NCI-H1694 treated with DMSO at 0.1 percent for 48 hours (cell line): ENCODE measurements at regions not wholly inside any gene's neighbourhood (a gene's known extent, or its start where the extent isn't known, plus 50 kb on each side); places are given as distances from the start of the nearest gene placed in this dataset.
A peak's percentile ranks its signal among the peaks of the same experiment; 100 is the strongest.

ENCODE experiments used
- DNase-seq: peaks from one replicate; lab custom pipeline; 2025; lab: John Stamatoyannopoulos, UW

GRCh38 chr1:82266351-82266750 is 465.6 kb downstream of the ADGRL2 start:
- DNase-seq: no peak

GRCh38 chr1:82265436-82265835 is 464.7 kb downstream of the ADGRL2 start:
- no peak for DNase-seq

- no peak for DNase-seq
Measured at GRCh38 chr1:82264802-82265201, 464.1 kb downstream of the ADGRL2 start.

- no peak for DNase-seq
Measured at GRCh38 chr1:82263396-82263795, 462.7 kb downstream of the ADGRL2 start.

- peak; percentile 73 for DNase-seq
Measured at GRCh38 chr1:82260666-82261065, 459.9 kb downstream of the ADGRL2 start.

GRCh38 chr1:82260051-82260450 is 459.3 kb downstream of the ADGRL2 start:
- DNase-seq: peak; percentile 25

GRCh38 chr1:82258887-82259286 is 458.2 kb downstream of the ADGRL2 start:
- no peak for DNase-seq

- DNase-seq: no peak
Measured at GRCh38 chr1:82246050-82246449, 445.3 kb downstream of the ADGRL2 start.

GRCh38 chr1:82245345-82246014 is 444.7 kb downstream of the ADGRL2 start:
- no peak for DNase-seq

GRCh38 chr1:82240571-82240970 is 439.8 kb downstream of the ADGRL2 start:
- no peak for DNase-seq

- DNase-seq: no peak
Measured at GRCh38 chr1:82230667-82231066, 429.9 kb downstream of the ADGRL2 start.

- no peak for DNase-seq
Measured at GRCh38 chr1:82227306-82228095, 426.8 kb downstream of the ADGRL2 start.

GRCh38 chr1:82226186-82226505 is 425.4 kb downstream of the ADGRL2 start:
- peak; percentile 95 for DNase-seq

GRCh38 chr1:82225421-82226185 is 424.9 kb downstream of the ADGRL2 start:
- DNase-seq: peak; percentile 70

- DNase-seq: no peak
Measured at GRCh38 chr1:82223091-82223490, 422.4 kb downstream of the ADGRL2 start.

- no peak for DNase-seq
Measured at GRCh38 chr1:82221721-82222120, 421.0 kb downstream of the ADGRL2 start.

GRCh38 chr1:82220754-82221153 is 420.0 kb downstream of the ADGRL2 start:
- no peak for DNase-seq

GRCh38 chr1:82219841-82220240 is 419.1 kb downstream of the ADGRL2 start:
- DNase-seq: no peak

GRCh38 chr1:82218846-82219245 is 418.1 kb downstream of the ADGRL2 start:
- no peak for DNase-seq

- no peak for DNase-seq
Measured at GRCh38 chr1:82215853-82216175, 415.1 kb downstream of the ADGRL2 start.

- DNase-seq: no peak
Measured at GRCh38 chr1:82215056-82215852, 414.5 kb downstream of the ADGRL2 start.

GRCh38 chr1:82214606-82215005 is 413.9 kb downstream of the ADGRL2 start:
- no peak for DNase-seq
